OCI-LY7 (cell line): ENCODE measurements at regions not wholly inside any gene's neighbourhood (a gene's known extent, or its start where the extent isn't known, plus 50 kb on each side); places are given as distances from the start of the nearest gene placed in this dataset.

ENCODE experiments used
- BruUV-seq: library from RNA; stranded (reverse); fragments of 400-500 nt; replicated peaks from 2 replicates; lab custom pipeline; 2021; lab: Mats Ljungman, UMichigan
- CTCF ChIA-PET: fragments of 300-600 bp; sonication (Branson Sonifier 250); formaldehyde crosslinking; loops from one replicate; lab custom pipeline; 2022; ENCODE audit warnings: antibody characterized with exemption; ENCODE audit not compliant: unreplicated experiment; lab: Charles Lee
- POLR2A ChIA-PET: fragments of 300-600 bp; sonication (Branson Sonifier 250); formaldehyde crosslinking; loops from one replicate; lab custom pipeline; 2022; ENCODE audit warnings: antibody characterized with exemption; lab: Charles Lee
- DNase-seq: peaks from one replicate; pipeline ENCODE4 v3.0.0-alpha.2; 2015; ENCODE audit warnings: low spot score
- H2AFZ ChIP-seq: fragments of 200-600 bp; sonication (generic), shearing (Covaris generic); 2 replicates; pipeline ENCODE4 v1.6.1; 2014; ENCODE audit warnings: mild to moderate bottlenecking, antibody characterized with exemption, low read length, moderate library complexity
- H3K27ac ChIP-seq: fragments of 200-600 bp; sonication (generic); 2 replicates; pipeline ENCODE4 v1.5.1; 2014; ENCODE audit warnings: mixed run types, low read depth, mild to moderate bottlenecking, moderate library complexity, low read length, inconsistent platforms; ENCODE audit not compliant: poor library complexity, severe bottlenecking
- H3K36me3 ChIP-seq: fragments of 200-600 bp; sonication (generic); 2 replicates; pipeline ENCODE4 v1.6.1; 2014; ENCODE audit warnings: mild to moderate bottlenecking, antibody characterized with exemption, low read length, moderate library complexity, mixed read lengths; ENCODE audit not compliant: insufficient read depth
- H3K4me1 ChIP-seq: fragments of 200-600 bp; sonication (generic); 2 replicates; pipeline ENCODE4 v1.5.1; 2014; ENCODE audit warnings: mild to moderate bottlenecking, low read length; ENCODE audit not compliant: insufficient read depth, poor library complexity, severe bottlenecking
- H3K4me2 ChIP-seq: fragments of 200-600 bp; sonication (generic); 2 replicates; pipeline ENCODE4 v1.6.1; 2014; ENCODE audit warnings: mild to moderate bottlenecking, low read length
- H3K4me3 ChIP-seq: fragments of 200-600 bp; sonication (generic); 2 replicates; pipeline ENCODE4 v1.5.1; 2014; ENCODE audit warnings: mild to moderate bottlenecking, low read depth, low read length; ENCODE audit not compliant: poor library complexity, severe bottlenecking
- H3K79me2 ChIP-seq: fragments of 200-600 bp; sonication (generic); 2 replicates; pipeline ENCODE4 v1.6.1; 2016; ENCODE audit warnings: low read depth, mild to moderate bottlenecking, low read length, moderate library complexity, mixed read lengths; ENCODE audit not compliant: insufficient read depth
- H3K9me2 ChIP-seq: fragments of 200-600 bp; sonication (generic); 2 replicates; pipeline ENCODE4 v1.6.1; 2016; ENCODE audit warnings: mild to moderate bottlenecking, low read length, mixed read lengths; ENCODE audit not compliant: insufficient read depth
- H3K9me3 ChIP-seq: fragments of 200-600 bp; sonication (generic); 2 replicates; pipeline ENCODE4 v1.6.1; 2014; ENCODE audit warnings: mild to moderate bottlenecking, mixed run types, low read length, mixed read lengths
- H4K20me1 ChIP-seq: fragments of 200-600 bp; sonication (generic); 2 replicates; pipeline ENCODE4 v1.6.1; 2014; ENCODE audit warnings: mild to moderate bottlenecking, antibody characterized with exemption, low read length, moderate library complexity, mixed read lengths; ENCODE audit not compliant: insufficient read depth
- EZH2phosphoT487 ChIP-seq: fragments of 200-600 bp; sonication (generic); IDR thresholded peaks from 2 replicates; pipeline ENCODE4 v1.6.1; 2018; ENCODE audit warnings: low read depth, borderline replicate concordance, mild to moderate bottlenecking, mixed run types, antibody characterized with exemption, low read length, moderate library complexity, mixed read lengths
- intact Hi-C: fragments of 100-400 bp; cut with micrococcal nuclease; formaldehyde crosslinking; loops from one replicate; pipeline ENCODE4 v1.10.0; 2022; ENCODE audit not compliant: unreplicated experiment
- TF ChIP-seq, protein P1 (sequence below): fragments of 200-600 bp; sonication (generic); conservative IDR thresholded peaks from 2 replicates; pipeline ENCODE4 v1.5.1; 2014; ENCODE audit warnings: mild to moderate bottlenecking, antibody characterized with exemption, low read length, moderate library complexity, mixed read lengths

GRCh38 chrX:13147147-13147546 is 102.7 kb upstream of the FAM9C start:
- Histone ChIP-seq H3K4me2 (no peak overlapping the region), H3K4me3 (no peak overlapping the region), H3K79me2 (no peaks in the 10 kb centered on the region), H3K9me2 (no peaks in the 10 kb centered on the region), H3K9me3 (no peaks in the 10 kb centered on the region), H2AFZ (no peak overlapping the region), H3K27ac (no peak overlapping the region), H3K36me3 (no peaks in the 10 kb centered on the region), H4K20me1 (no peaks in the 10 kb centered on the region), H3K4me1 (no peaks in the 10 kb centered on the region)
- no TSS peak for BruUV-seq
- ChIA-PET POLR2A (interaction anchor here (0.6 kb wide), 1 partner anchor 170 kb away, joined by 4 read pairs; no protein-coding TSS in a partner anchor), CTCF (no interaction called here)
- no peak for DNase-seq
- intact Hi-C loops: no loop called here
- no peak for TF ChIP-seq EZH2phosphoT487
- TF ChIP-seq, protein P1, sequence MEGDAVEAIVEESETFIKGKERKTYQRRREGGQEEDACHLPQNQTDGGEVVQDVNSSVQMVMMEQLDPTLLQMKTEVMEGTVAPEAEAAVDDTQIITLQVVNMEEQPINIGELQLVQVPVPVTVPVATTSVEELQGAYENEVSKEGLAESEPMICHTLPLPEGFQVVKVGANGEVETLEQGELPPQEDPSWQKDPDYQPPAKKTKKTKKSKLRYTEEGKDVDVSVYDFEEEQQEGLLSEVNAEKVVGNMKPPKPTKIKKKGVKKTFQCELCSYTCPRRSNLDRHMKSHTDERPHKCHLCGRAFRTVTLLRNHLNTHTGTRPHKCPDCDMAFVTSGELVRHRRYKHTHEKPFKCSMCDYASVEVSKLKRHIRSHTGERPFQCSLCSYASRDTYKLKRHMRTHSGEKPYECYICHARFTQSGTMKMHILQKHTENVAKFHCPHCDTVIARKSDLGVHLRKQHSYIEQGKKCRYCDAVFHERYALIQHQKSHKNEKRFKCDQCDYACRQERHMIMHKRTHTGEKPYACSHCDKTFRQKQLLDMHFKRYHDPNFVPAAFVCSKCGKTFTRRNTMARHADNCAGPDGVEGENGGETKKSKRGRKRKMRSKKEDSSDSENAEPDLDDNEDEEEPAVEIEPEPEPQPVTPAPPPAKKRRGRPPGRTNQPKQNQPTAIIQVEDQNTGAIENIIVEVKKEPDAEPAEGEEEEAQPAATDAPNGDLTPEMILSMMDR: no peak

GRCh38 chrX:13144927-13145655 is 100.7 kb upstream of the FAM9C start:
- H4K20me1 ChIP-seq: no peaks in the 10 kb centered on the region
- no peaks in the 10 kb centered on the region for H3K4me1 ChIP-seq
- DNase-seq: no peak
- H3K4me2 ChIP-seq: no peak overlapping the region
- intact Hi-C loops: no loop called here
- POLR2A ChIA-PET: interaction anchor here (1.0 kb wide), 1 partner anchor 29 kb away, joined by 3 read pairs; no protein-coding TSS in a partner anchor
- CTCF ChIA-PET: no interaction called here
- H3K36me3 ChIP-seq: no peaks in the 10 kb centered on the region
- H3K9me3 ChIP-seq: no peaks in the 10 kb centered on the region
- TF ChIP-seq, protein P1: no peak
- TF ChIP-seq EZH2phosphoT487: no peak
- no peak overlapping the region for H3K4me3 ChIP-seq
- H3K9me2 ChIP-seq: no peaks in the 10 kb centered on the region
- H3K79me2 ChIP-seq: no peaks in the 10 kb centered on the region
- BruUV-seq: no TSS peak
- H3K27ac ChIP-seq: no peak overlapping the region
- H2AFZ ChIP-seq: no peak overlapping the region

- H2AFZ ChIP-seq: no peak overlapping the region
- no TSS peak for BruUV-seq
- H3K27ac ChIP-seq: no peak overlapping the region
- no peaks in the 10 kb centered on the region for H4K20me1 ChIP-seq
- H3K4me3 ChIP-seq: no peak overlapping the region
- TF ChIP-seq EZH2phosphoT487: no peak
- TF ChIP-seq, protein P1: no peak
- H3K79me2 ChIP-seq: no peaks in the 10 kb centered on the region
- ChIA-PET CTCF (no interaction called here), POLR2A (no interaction called here)
- no peaks in the 10 kb centered on the region for H3K9me3 ChIP-seq
- no peaks in the 10 kb centered on the region for H3K36me3 ChIP-seq
- no peaks in the 10 kb centered on the region for H3K4me1 ChIP-seq
- DNase-seq: no peak
- no peaks in the 10 kb centered on the region for H3K9me2 ChIP-seq
- H3K4me2 ChIP-seq: no peak overlapping the region
- intact Hi-C loops: no loop called here
Measured at GRCh38 chrX:13142891-13143290, 98.5 kb upstream of the FAM9C start.
